ENCODE measurements at regions not wholly inside any gene's neighbourhood (a gene's known extent, or its start where the extent isn't known, plus 50 kb on each side); places are given as distances from the start of the nearest gene placed in this dataset.

- no peak overlapping the region for H3K4me3 ChIP-seq (replicated peaks in 1 of 3; ENCODE audit: insufficient read depth in 1 of 3, low read depth in 1 of 3, low read length in 3 of 3)
- no peak overlapping the region for H3K9ac ChIP-seq (replicated peaks; ENCODE audit: extremely low read depth, insufficient read depth, low read length)
- H3K79me2 ChIP-seq (ENCODE audit: control insufficient read depth, insufficient read depth, low read length) = no peaks in the 10 kb centered on the region
- ChIA-PET POLR2A (no interaction called here), CTCF (interaction anchor here (0.6 to 0.8 kb wide), 3 partner anchors 34 to 1273 kb away, joined by 3 read pairs; no protein-coding TSS in a partner anchor)
- H3K27ac ChIP-seq (ENCODE audit: insufficient read depth, low read depth, low read length) = no peak overlapping the region
- FAIRE-seq (no peak), DNase-seq (ENCODE audit: low read depth, low spot score) (no peak)
- H3K9me3 ChIP-seq (replicated peaks; ENCODE audit: control insufficient read depth, insufficient read depth, low read length) = no peaks in the 10 kb centered on the region
- no peaks in the 10 kb centered on the region for H3K9me1 ChIP-seq (replicated peaks; ENCODE audit: control insufficient read depth, extremely low read depth, insufficient read depth, low read length)
- no peak overlapping the region for H3K4me2 ChIP-seq (ENCODE audit: insufficient read depth, low read length)
- no peaks in the 10 kb centered on the region for H4K20me1 ChIP-seq (replicated peaks; ENCODE audit: control insufficient read depth, extremely low read depth, insufficient read depth, low read length)
- no peaks in the 10 kb centered on the region for H3K27me3 ChIP-seq (ENCODE audit: control insufficient read depth in 2 of 2, insufficient read depth in 2 of 2, low read length in 2 of 2)
- H2AFZ ChIP-seq (ENCODE audit: low read depth, low read length) = no peak overlapping the region
- BruUV-seq (replicated peaks) = no TSS peak
- TF ChIP-seq EZH2 (IDR thresholded peaks at IDR 0.05; ENCODE audit: borderline replicate concordance, low read depth, low read length, severe bottlenecking) (no peak), POLR2A (IDR thresholded peaks at IDR 0.05; ENCODE audit: low read depth, low read length) (no peak), FOS (IDR thresholded peaks at IDR 0.05; ENCODE audit: borderline replicate concordance, insufficient read depth, low read length) (no peak), MYC (IDR thresholded peaks at IDR 0.05; ENCODE audit: low read depth, low read length) (no peak)
- TF ChIP-seq, protein P1, sequence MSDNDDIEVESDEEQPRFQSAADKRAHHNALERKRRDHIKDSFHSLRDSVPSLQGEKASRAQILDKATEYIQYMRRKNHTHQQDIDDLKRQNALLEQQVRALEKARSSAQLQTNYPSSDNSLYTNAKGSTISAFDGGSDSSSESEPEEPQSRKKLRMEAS (IDR thresholded peaks at IDR 0.05; ENCODE audit: insufficient read depth, insufficient read length) = no peak
- TF ChIP-seq, protein P2, sequence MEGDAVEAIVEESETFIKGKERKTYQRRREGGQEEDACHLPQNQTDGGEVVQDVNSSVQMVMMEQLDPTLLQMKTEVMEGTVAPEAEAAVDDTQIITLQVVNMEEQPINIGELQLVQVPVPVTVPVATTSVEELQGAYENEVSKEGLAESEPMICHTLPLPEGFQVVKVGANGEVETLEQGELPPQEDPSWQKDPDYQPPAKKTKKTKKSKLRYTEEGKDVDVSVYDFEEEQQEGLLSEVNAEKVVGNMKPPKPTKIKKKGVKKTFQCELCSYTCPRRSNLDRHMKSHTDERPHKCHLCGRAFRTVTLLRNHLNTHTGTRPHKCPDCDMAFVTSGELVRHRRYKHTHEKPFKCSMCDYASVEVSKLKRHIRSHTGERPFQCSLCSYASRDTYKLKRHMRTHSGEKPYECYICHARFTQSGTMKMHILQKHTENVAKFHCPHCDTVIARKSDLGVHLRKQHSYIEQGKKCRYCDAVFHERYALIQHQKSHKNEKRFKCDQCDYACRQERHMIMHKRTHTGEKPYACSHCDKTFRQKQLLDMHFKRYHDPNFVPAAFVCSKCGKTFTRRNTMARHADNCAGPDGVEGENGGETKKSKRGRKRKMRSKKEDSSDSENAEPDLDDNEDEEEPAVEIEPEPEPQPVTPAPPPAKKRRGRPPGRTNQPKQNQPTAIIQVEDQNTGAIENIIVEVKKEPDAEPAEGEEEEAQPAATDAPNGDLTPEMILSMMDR (IDR thresholded peaks at IDR 0.05; ENCODE audit: extremely low read depth in 1 of 2, insufficient read depth in 1 of 2, low read depth in 1 of 2, low read length in 2 of 2) = no peak
- intact Hi-C loops (cut with micrococcal nuclease) (no loop called here), dilution Hi-C loops (cut with MboI; ENCODE audit: extremely low pct_ligation_motif_present, low sequenced_read_pairs) (no loop called here)
- H3K36me3 ChIP-seq (ENCODE audit: control insufficient read depth in 2 of 2, extremely low read depth in 1 of 2, insufficient read depth in 2 of 2, low read length in 2 of 2) = no peaks in the 10 kb centered on the region
- H3K4me1 ChIP-seq (ENCODE audit: control insufficient read depth, extremely low read depth, insufficient read depth, low read length) = no peaks in the 10 kb centered on the region
Observed at GRCh38 chr16:11432856-11433395, 87.7 kb downstream of the RMI2 start.

DNA sequence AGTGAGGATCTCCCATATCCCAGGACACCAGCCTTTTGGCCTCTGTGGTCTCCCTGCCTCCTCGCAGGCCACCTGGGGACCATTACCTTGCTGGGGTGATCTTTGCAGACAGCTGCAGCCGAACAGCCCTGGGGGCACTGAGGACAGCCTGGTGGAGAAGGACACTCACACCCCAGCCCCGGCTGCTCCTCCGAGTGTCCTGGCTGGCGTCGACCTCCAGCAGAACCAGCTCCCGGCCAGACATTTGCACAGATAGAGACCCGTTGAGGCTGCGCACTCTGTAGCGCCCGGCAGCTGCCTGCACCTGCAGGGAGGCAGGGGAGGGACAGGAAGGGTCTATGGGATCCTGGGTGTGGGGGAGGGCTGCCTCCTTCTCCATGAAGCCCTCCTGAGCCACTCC lies 90.3 kb downstream of the RMI2 start:
- no peak overlapping the region for H3K27ac ChIP-seq (ENCODE audit: insufficient read depth, low read depth, low read length)
- POLR2A ChIA-PET = no interaction called here
- H3K9me1 ChIP-seq (replicated peaks; ENCODE audit: control insufficient read depth, extremely low read depth, insufficient read depth, low read length) = no peaks in the 10 kb centered on the region
- dilution Hi-C loops (cut with MboI; ENCODE audit: extremely low pct_ligation_motif_present, low sequenced_read_pairs) (no loop called here), intact Hi-C loops (cut with micrococcal nuclease) (no loop called here)
- TF ChIP-seq MYC (IDR thresholded peaks at IDR 0.05; ENCODE audit: low read depth, low read length) (no peak), JUN (IDR thresholded peaks at IDR 0.05; ENCODE audit: borderline replicate concordance, insufficient read depth, insufficient read length, low read depth) (no peak), GATA2 (IDR thresholded peaks at IDR 0.05; ENCODE audit: insufficient read depth, insufficient read length, low read depth, low read length) (no peak), POLR2A (IDR thresholded peaks at IDR 0.05; ENCODE audit: low read depth, low read length) (no peak), FOS (IDR thresholded peaks at IDR 0.05; ENCODE audit: borderline replicate concordance, insufficient read depth, low read length) (no peak), EZH2 (IDR thresholded peaks at IDR 0.05; ENCODE audit: borderline replicate concordance, low read depth, low read length, severe bottlenecking) (no peak), POLR2AphosphoS5 (IDR thresholded peaks at IDR 0.05; ENCODE audit: insufficient read depth, low read depth, low read length) (no peak)
- TF ChIP-seq, protein P2 (IDR thresholded peaks at IDR 0.05; ENCODE audit: extremely low read depth in 1 of 2, insufficient read depth in 1 of 2, low read depth in 1 of 2, low read length in 2 of 2) = no peak
- TF ChIP-seq, protein P1 (IDR thresholded peaks at IDR 0.05; ENCODE audit: insufficient read depth, insufficient read length) = no peak
- BruUV-seq (replicated peaks) = no TSS peak
- H3K79me2 ChIP-seq (ENCODE audit: control insufficient read depth, insufficient read depth, low read length) = no peaks in the 10 kb centered on the region
- H3K4me2 ChIP-seq (ENCODE audit: insufficient read depth, low read length) = no peak overlapping the region
- DNase-seq (ENCODE audit: low read depth, low spot score) (no peak), FAIRE-seq (no peak)
- CTCF ChIA-PET = interaction anchor here (1.3 kb wide), 1 partner anchor 153 kb away, joined by 4 read pairs; no protein-coding TSS in a partner anchor
- no peaks in the 10 kb centered on the region for H3K9me3 ChIP-seq (replicated peaks; ENCODE audit: control insufficient read depth, insufficient read depth, low read length)
- H3K9ac ChIP-seq (replicated peaks; ENCODE audit: extremely low read depth, insufficient read depth, low read length) = no peak overlapping the region
- no peaks in the 10 kb centered on the region for H3K27me3 ChIP-seq (ENCODE audit: control insufficient read depth in 2 of 2, insufficient read depth in 2 of 2, low read length in 2 of 2)
- H3K4me1 ChIP-seq (ENCODE audit: control insufficient read depth, extremely low read depth, insufficient read depth, low read length) = no peaks in the 10 kb centered on the region
- no peaks in the 10 kb centered on the region for H4K20me1 ChIP-seq (replicated peaks; ENCODE audit: control insufficient read depth, extremely low read depth, insufficient read depth, low read length)
- H2AFZ ChIP-seq (ENCODE audit: low read depth, low read length) = no peak overlapping the region
- no peaks in the 10 kb centered on the region for H3K36me3 ChIP-seq (ENCODE audit: control insufficient read depth in 2 of 2, extremely low read depth in 1 of 2, insufficient read depth in 2 of 2, low read length in 2 of 2)
- no peak overlapping the region for H3K4me3 ChIP-seq (replicated peaks in 1 of 3; ENCODE audit: insufficient read depth in 1 of 3, low read depth in 1 of 3, low read length in 3 of 3)
